ENCODE measurements at regions not wholly inside any gene's neighbourhood (a gene's known extent, or its start where the extent isn't known, plus 50 kb on each side); places are given as distances from the start of the nearest gene placed in this dataset.

GRCh38 chr6:91149246-91149955 lies 562.5 kb upstream of the MAP3K7 start:
- no peak for DNase-seq

GRCh38 chr6:91144126-91144525 lies 557.3 kb upstream of the MAP3K7 start:
- DNase-seq, result no peak

DNA sequence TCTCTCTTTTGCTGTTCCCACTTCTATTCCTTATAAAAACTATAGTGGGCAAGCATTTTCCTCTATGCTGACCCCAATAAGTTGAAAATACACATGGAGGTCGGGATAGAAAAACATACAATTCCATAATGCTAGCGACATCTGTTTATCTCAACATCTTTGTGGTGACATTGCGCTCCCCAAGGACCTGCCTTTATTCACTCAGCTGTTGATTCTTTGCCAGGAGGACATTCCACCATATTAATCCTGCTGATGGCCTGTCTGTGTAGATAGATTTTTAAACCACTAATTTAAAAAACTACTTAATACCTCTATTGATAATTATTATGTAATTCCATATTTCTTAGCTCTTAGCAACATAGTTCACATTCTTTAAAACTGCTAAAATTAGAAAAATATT lies 555.3 kb upstream of the MAP3K7 start:
- no peak for DNase-seq

DNA sequence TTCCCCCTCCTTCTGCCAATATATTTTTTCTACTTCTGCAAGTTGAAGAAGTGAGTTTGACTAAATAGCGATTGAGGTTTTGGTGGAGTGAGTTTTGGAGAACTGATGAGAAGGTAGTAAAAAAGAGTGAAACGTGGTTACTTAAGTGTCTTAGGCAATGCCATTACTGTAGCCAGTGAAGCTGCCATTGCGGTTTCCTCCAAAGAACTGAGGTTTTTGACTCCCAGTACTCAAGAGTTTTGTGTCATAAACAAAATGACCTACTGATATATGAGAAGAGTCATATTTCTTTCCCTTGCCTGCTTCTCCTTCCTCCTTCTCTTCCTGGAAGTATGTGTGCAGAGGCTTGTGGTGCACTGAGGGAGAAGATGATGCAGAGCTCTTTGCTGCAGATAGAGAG lies 554.5 kb upstream of the MAP3K7 start:
- no peak for DNase-seq

- no peak for DNase-seq
These were observed 553.6 kb upstream of the MAP3K7 start for GRCh38 chr6:91140449-91140848.

- DNase-seq, result no peak
These were observed 550.4 kb upstream of the MAP3K7 start for GRCh38 chr6:91137286-91137685.

DNA sequence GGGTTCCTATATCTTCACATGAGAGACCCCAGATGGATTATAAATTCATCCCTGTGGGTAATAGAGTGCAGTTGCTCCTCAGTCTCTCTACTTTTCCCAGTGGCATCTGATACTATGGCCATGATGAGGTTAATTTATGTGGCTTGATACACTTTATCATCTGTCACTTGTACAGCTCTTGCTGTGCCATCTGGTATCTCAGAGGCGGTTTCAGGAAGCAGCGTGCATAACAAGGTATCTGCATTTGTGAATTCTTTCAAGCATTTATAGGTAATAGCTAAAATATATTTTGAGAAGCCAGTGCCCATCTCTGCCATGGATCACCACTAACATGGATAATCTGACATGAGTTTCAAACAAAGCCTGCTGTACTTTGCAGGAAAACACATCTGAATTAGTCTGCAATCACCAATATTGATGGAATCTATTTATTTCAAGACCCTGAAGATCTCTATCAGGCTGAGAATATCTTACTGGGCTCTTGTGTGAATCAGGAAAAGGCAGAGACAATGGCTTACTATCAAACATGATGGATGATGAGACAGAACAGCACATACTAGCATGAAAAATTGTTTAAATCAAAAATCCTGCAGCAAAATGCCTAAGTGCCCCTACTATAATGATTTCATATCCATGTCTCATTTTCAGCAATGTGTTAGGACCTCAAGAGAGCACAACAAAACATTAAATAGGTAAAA lies 548.7 kb upstream of the MAP3K7 start:
- DNase-seq, result no peak

DNA sequence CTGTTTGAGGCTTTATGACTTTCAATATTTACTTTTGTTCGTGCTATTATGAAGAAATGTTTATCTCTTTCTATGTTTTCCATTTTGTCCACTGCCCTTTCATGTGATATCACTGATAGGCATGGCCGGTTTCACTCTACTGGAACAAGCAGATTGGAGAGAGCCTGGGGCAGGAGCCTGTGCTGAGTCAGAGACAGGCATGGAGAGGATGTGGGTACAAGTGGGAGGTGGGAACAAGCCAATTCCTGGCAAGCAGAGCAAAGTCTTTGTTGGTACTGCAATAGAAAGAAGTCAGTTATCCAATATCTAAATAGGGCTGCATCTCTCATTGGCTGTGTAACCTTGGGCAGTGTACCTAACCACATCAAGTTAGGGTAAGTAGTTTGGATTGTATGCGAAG lies 545.6 kb upstream of the MAP3K7 start:
- no peak for DNase-seq

GRCh38 chr6:91130126-91130525 lies 543.3 kb upstream of the MAP3K7 start:
- DNase-seq, result no peak

GRCh38 chr6:91127752-91128151 lies 540.9 kb upstream of the MAP3K7 start:
- DNase-seq, result no peak

DNA sequence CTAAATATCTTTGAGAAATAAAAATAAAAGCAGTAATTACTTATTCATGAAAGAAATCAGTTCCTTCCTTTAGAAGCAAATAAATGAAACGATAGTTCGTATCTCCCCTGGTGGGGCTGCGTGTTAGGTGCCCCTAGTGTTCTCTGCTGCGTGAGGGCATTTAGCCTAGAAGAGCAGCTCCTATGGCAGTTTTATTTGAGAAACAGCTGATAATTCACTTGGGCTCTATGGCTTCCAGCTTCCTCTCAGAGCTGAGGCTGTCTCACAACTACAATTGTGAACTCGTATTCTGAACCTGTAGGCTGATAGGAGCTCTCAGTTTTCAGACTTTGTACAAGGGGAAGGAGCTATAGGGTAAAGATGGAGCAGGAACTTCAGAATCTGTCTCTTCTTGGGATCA lies 540.0 kb upstream of the MAP3K7 start:
- no peak for DNase-seq

DNA sequence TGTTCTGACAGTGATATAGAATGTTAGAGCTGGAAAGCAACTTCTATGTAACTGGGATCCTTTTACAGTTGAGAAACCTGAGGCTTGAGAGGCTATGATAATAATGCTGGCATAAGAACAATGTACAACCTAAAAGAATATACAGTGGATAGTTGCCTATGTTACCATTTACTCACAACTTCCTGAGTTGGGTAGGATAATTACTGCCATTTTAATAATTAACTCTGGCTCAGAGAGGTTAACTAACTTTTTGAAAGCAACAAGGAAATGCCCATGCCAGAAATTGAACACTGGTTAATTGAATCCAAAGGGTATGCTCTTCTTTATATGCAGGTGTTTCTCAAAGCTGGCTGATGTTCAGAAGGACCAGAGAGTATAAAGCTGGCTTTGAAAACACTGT lies 530.7 kb upstream of the MAP3K7 start:
- no peak for DNase-seq

DNA sequence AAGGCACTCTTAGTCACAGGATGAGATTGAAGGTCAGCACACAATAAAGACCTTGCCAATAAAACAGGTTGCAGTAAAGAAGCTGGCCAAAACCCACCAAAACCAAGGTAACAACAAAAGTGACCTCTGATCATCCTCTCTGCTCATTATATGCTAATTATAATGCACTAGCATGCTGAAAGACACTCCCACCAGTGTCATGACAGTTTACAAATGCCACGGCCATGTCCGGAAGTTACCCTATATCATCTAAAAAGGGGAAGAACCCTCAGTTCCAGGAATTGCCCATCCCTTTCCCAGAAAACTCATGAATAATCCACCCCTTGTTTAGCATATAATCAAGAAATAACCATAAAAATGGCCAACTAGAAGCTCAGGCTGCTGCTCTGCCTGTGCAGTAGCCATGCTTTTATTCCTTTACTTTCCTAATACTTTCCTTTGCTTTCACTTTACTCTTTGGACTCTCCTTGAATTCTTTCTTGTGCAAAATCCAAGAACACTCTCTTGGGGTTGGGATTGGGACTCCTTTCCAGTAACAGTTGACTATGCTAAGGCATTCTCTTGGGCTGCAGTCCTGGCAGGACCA lies 527.3 kb upstream of the MAP3K7 start:
- DNase-seq, result no peak

GRCh38 chr6:91106083-91106482 lies 519.2 kb upstream of the MAP3K7 start:
- DNase-seq, result no peak

- no peak for DNase-seq
These were observed 518.7 kb upstream of the MAP3K7 start for GRCh38 chr6:91105532-91105931.

GRCh38 chr6:91099479-91099878 lies 512.6 kb upstream of the MAP3K7 start:
- DNase-seq, result no peak

GRCh38 chr6:91098006-91098405 lies 511.1 kb upstream of the MAP3K7 start:
- no peak for DNase-seq

GRCh38 chr6:91097364-91097763 lies 510.5 kb upstream of the MAP3K7 start:
- no peak for DNase-seq

- DNase-seq, result no peak
These were observed 508.1 kb upstream of the MAP3K7 start for GRCh38 chr6:91094806-91095475.

- DNase-seq, result no peak
These were observed 507.5 kb upstream of the MAP3K7 start for GRCh38 chr6:91094341-91094740.

DNA sequence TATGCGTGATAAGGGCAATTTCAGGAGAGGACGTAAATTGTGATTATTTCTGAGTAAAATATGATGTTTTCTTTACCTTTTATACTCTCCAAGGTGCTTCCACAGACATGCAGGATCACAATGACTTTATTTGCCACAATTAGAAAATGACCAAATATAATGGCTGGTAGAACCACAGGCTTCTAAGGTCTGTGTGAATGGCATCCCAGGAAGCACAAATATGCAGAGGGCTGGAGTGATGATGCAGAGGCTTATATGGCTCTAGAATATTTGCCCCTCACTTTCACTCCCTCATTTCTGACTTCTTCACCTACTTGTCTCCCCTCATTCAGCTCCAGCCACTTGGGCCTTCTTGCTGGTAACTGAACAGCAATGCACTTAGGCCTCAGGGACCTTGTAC lies 502.1 kb upstream of the MAP3K7 start:
- DNase-seq, result no peak

GRCh38 chr6:91088515-91088914 lies 501.6 kb upstream of the MAP3K7 start:
- no peak for DNase-seq

DNA sequence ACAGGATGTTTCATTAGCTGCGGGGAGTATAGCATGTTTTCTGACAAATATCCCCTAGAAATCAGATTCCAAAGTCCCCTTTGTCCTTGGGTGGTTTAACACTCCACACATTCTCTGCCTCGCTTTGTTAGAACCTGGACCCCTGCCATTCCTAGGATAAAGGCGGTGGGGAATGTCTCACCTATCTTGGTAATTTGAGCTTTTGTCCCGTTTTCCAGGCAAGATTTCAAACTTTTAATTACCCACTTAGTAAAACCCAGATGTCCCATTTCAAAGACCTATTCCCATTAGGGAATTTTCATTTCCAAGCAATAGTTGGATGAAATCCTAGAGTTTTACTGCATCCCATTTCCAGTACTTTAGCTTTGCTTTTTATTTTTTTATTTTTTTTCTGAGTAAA lies 501.0 kb upstream of the MAP3K7 start:
- no peak for DNase-seq

- DNase-seq, result no peak
These were observed 496.3 kb upstream of the MAP3K7 start for GRCh38 chr6:91083211-91083610.
